HG03354 (cell line): ENCODE measurements at regions not wholly inside any gene's neighbourhood (a gene's known extent, or its start where the extent isn't known, plus 50 kb on each side); places are given as distances from the start of the nearest gene placed in this dataset.

Experiments
- ATAC-seq: cut with Tn5 transposase; IDR thresholded peaks from one replicate; pipeline ENCODE4 v1.9.1; 2021; ENCODE audit warnings: mild to moderate bottlenecking; ENCODE audit not compliant: unreplicated experiment, poor library complexity, severe bottlenecking

GRCh38 chr10:130230036-130230435, 93.8 kb downstream of the GLRX3 start:
- no peak for ATAC-seq

DNA sequence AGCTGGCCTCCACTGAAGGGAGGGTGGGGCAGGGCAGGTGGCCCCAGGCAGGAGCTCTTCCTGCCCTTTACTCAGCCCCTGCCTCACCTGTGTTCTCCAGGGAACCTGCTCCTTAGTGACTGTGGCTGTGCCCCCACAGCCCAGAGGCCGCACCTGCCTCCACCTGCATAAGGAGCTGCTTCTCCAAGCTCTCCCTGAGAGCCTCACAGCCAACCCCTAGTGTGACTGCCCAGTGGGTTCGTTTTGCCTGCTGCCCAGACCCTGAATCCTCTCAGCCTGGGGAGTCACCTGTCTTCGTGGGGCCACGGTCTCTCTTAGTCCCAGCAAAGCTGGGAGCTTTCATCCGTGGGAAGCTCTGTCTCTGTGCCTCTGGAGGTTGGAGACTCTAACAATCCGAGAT, 94.4 kb downstream of the GLRX3 start:
- ATAC-seq: no peak

GRCh38 chr10:130231251-130231741, 95.1 kb downstream of the GLRX3 start:
- no peak for ATAC-seq

DNA sequence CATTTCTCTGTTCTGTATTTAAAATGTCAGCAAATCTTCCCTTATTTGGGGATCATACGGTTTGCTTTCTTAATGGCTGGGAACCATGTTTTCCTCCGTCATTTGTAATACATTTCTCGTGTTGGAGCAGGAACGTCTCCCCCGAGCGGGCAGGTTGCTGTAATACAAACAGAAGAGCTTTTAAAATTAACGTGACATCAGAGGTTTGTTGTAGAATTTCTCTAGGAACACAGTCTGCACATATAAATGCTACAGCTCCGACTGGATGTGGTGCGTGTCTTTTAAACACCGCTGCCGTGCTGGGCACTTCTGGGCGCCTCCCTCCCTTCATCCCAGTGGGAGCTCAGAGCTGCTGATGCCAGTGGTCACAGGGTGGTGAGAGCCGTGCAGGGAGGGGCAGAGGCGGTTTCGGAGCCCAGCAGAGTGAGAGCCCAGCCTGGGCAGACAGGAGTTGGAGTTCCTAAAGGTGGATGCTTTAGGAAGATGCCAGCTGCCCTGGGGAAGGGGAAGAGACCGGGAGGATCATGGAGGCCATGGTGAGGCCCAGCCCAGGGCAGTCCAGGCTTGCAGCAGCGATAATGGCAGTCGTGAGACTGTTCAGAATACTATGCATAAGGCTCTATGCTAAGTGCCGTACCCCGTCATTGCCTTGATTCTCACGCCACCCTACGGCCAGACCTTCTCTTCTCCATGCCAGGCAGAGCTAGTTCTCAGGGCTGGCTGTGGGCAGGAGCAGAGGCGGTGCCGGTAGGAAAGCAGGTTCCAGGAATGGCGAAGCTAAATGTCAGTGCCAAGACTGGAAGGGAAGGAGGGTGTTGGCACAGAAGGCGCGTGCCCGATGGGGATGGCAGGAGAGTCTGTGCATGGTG, 96.2 kb downstream of the GLRX3 start:
- no peak for ATAC-seq

DNA sequence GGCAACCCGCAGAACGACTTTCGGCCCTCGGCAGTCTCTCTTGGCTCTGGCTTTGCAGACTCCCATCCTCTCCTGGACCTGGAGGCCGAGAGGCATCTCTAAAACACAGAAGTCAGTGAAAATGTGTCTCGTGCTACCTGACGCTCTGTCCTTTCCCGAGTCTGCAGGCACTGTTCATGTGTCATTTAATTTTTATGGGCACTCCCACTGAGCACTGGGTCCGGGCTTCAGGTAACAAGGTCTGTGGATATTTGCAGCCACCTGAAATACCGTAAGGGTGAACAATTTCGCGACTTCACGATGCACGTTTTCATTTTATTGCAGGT, 96.8 kb downstream of the GLRX3 start:
- ATAC-seq: no peak

- no peak for ATAC-seq
Measured at GRCh38 chr10:130233426-130233825, 97.2 kb downstream of the GLRX3 start.

DNA sequence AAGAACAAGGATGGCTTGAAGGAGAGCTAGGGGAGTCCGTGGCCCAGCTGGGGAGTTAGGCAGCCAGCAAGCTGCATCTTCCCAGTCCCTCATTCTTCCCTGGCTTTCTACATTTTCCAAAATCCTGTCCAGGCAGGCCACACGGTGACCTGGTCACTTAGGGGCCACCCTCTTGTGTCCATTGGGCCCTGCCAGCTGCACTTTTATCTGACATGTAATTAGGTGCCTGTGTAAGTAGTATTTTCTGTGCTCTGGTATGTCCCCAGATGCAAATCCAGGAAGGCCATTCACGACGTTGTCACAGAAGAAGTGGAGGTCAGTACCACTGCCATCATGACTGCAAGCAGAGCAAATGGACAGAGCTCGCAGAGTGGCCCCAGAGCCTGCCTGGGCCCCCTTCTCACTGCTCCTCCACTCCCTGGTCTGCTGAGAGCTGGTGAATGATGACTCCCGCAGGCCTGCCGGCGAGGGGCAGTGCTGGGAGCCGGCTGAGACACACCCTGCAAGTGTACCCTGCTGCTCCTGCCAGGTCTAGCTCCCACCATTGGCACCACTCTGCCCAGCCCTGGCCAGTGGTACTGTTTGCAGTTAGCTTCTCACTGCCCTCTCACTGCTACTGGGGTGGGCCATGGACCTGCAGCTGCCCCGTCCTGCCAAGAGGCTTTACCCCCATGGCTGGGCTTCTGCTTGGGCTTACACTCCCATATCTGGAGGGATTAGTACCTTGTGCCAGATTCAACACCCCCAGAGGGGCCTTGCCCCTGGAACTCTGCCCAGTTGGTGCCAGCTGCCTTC, 98.2 kb downstream of the GLRX3 start:
- ATAC-seq: no peak

DNA sequence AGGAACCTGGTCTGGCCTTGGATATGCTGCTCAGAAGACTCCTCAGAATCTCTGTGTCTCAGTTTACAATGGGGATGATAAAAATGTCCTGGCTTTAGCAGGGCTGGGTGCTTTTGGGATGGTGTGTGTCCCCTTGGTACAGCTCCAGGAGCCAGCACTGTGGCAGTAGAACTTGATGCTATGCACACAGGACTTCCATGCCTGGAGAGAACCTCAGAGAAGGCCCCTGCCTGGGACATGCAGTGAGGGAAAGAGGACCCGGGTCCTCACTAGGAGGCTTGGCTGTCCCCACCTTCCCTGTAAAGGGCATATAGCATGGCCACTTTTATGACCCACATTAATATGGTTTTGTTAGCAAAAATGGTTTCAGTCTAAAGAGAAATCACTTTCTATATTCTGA, 100.5 kb downstream of the GLRX3 start:
- no peak for ATAC-seq

- no peak for ATAC-seq
Measured at GRCh38 chr10:130240409-130240808, 104.2 kb downstream of the GLRX3 start.

DNA sequence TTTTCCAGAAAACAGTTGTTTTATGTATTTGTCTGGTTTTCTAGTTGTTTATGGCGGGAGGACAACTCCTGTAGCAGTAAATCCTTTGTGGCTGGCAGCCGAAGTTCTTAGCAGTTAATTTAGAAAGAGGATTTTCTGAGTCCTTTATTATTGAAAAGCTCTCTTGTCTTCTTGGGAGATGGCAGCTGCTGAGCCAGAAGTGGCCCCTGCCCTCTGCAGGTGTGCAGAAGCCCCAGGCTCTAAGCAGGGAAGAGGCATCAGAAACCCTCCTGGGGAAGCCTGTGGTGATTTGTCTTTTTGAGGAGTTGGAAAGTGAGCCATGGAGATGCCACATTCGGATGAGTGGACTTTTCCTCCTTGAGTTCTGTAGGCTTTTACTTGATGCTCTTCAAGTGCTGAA, 106.3 kb downstream of the GLRX3 start:
- ATAC-seq: no peak

DNA sequence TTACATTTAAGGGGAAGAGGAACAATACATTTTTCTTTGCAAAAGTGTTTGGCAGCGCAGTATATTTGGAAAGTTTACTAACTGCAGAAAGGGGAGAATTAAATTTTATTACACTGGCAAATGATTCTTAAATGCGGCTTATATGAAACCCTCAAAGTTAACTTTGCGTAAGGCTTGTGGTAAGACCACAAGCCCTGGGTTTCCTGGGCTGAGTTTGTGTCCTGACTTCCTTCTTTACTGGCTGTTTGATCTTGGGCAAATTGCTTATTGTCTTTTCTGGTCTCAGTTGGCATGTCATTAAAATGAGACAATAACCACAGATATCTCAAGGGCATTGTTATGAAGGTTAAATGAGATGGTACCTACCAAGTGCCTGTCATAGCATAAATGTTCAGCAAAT, 106.8 kb downstream of the GLRX3 start:
- no peak for ATAC-seq

DNA sequence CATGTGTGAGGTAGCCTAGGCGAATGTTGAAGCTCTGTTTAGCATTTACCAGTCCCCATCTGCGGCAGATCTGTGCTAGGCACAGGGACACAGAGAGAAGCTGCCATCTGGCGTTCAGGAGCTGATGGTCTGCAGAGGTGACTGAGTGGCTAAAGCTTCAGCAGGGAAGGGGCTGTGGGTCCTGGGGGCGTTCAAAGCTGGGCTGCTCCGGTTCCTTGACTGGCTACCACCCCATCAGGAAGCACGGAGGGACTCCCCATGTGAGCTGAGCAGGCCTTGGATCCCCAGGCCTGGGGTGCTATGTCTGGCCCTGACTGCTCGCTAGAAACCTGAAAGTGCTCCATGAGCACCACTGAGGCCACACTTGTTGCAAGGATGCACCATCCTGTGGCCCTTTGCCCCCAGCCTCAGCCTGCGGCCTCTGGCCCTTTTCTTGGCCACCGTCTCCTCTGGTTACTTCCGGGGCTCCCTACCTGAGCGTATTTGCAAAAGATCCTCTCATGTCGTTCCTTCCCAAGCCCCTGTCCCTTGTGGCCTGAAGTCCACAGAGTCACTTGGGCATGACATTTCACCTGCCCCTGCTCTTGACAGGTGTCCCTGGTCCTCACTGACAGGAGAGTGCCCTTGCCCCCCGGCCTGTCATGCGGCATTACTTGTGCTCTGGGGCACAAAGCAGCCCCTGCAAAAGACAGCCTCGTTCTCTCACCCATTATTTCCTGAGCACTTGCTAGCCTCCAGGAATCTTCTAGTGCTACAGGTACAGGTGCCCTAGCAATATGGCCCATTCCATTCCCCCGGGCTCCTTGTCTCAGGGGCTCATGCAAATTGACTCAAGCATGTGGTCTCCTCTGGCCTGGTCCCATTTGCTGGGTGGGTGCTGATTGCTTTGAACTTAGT, 108.1 kb downstream of the GLRX3 start:
- no peak for ATAC-seq

DNA sequence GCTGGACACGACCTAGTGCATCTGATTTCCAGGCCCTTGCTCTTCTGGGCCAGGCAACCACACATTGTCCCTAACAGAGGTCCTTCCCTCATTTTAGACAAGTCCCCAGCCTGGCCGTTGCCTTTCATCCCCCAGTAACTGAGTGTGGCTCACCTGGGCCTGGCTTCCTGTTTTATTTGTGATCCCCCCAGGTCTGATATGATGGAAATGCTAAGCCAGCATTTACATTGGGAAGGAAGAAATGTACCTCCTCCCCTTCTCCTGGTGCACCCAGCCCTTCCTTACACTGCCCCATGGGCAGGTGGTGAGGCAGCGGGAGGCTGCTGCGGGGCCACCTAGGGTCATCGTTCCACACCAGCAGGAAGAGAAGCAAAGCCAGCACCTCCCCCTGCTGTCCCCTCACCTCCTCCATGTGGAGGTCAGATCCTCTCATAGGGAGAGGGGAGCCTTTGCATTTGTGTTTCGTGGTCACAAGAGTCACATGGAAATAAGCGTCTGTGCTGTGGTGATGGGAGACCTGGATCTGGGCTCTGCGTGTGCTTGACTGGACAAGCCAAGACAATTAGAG, 108.8 kb downstream of the GLRX3 start:
- ATAC-seq: no peak

DNA sequence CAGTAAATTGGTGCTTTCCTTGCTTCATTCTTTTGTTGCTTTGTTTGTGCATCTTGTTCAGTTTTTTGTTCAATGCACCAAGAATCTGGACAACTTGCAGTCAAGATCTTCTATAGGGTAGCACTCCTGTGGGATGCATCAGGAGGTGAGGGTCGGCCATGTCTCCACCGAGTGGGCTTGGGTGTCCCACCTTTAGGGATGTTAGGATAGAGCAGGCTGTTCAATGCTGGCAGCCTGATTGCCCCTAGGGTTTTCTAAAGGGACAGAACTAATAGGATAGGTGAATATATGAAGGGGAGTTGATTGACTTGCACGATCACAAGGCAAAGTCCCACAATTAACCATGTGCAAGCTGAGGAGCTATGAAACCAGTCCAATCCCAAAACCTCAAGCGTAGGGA, 109.9 kb downstream of the GLRX3 start:
- ATAC-seq: no peak

GRCh38 chr10:130250127-130250526, 113.9 kb downstream of the GLRX3 start:
- ATAC-seq: no peak

- no peak for ATAC-seq
Measured at GRCh38 chr10:130251766-130252165, 115.6 kb downstream of the GLRX3 start.

DNA sequence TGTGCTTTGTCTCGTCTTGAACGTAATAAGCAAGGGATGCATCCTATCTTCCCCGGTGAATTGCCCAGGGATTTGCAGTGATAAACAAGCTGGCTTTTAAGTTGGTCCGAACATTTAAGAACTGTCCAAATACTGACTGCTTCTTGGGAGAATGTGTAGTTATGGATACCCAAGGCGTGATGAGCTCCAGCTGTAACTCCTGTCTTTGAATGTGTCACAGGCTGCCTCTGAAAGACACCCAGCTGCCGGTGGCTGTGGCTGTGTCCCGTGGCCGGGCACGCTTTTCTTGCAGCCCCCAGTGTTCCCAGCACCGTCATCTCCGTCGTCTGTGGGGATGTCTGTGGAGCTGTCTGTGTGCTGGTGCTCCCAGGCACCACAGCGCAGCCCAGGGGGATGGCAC, 118.1 kb downstream of the GLRX3 start:
- no peak for ATAC-seq

DNA sequence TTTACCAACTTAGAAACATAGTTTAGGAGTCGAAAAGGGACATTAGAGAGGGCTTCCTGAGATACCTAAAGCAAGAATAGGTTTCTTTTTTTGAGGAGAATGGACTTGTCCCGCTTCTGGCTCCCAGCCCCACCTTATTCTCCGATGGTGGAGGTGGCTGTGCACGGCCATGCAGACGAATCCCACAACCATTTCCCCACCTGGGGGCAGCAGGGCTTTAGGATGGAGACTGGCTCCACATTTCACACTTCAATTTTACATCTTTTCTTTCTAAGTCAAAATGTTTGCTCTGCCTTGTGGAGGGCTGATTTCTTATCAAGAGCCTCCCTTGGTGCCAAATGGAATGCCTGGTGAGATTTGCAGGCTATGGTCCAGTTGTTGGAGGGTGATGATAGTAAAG, 118.5 kb downstream of the GLRX3 start:
- no peak for ATAC-seq

GRCh38 chr10:130255777-130256176, 119.6 kb downstream of the GLRX3 start:
- no peak for ATAC-seq

DNA sequence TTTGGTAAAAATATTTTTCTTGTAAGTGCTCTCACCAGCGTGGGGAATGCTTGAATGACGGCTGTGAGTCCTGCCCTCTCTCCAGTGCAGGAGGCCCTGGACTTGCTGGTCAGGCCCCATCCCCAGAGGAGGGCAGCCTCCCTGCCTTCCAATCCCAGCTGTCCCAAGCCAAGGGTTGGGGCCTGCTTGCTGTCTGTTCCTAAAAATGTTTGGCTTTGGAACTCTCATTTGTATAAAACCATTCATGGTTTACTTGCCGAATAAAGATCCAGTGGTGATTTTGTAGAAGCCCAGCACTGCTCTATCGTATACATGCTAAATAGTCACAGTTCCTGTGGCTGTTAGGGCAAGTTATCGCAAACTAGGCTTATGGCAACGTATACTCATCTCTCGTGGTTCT, 121.7 kb downstream of the GLRX3 start:
- ATAC-seq: no peak
